ENCODE measurements at regions not wholly inside any gene's neighbourhood (a gene's known extent, or its start where the extent isn't known, plus 50 kb on each side); places are given as distances from the start of the nearest gene placed in this dataset.

DNA sequence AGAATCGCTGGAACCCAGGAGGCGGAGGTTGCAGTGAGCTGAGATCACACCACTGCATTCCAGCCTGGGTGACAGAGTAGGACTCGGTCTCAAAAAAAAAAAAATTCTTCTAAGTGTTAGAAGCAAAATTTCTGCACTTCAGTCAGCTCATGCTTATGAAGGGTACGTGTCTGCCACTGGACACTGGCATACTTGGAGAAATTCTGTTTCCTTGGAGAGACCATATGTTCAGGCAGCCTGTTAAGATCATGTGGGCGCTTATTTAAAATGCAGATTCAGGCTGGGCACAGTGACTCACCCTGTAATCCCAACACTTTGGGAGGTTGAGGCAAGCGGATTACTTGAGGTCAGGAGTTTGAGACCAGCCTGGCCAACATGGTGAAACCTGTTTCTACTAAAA lies 85.6 kb upstream of the IQSEC1 start:
- TF ChIP-seq, protein P1, sequence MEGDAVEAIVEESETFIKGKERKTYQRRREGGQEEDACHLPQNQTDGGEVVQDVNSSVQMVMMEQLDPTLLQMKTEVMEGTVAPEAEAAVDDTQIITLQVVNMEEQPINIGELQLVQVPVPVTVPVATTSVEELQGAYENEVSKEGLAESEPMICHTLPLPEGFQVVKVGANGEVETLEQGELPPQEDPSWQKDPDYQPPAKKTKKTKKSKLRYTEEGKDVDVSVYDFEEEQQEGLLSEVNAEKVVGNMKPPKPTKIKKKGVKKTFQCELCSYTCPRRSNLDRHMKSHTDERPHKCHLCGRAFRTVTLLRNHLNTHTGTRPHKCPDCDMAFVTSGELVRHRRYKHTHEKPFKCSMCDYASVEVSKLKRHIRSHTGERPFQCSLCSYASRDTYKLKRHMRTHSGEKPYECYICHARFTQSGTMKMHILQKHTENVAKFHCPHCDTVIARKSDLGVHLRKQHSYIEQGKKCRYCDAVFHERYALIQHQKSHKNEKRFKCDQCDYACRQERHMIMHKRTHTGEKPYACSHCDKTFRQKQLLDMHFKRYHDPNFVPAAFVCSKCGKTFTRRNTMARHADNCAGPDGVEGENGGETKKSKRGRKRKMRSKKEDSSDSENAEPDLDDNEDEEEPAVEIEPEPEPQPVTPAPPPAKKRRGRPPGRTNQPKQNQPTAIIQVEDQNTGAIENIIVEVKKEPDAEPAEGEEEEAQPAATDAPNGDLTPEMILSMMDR (conservative IDR thresholded peaks at IDR 0.05) = no peak
- TF ChIP-seq EZH2 (IDR thresholded peaks at IDR 0.05; ENCODE audit: low read depth) = no peak
